ENCODE measurements at regions not wholly inside any gene's neighbourhood (a gene's known extent, or its start where the extent isn't known, plus 50 kb on each side); places are given as distances from the start of the nearest gene placed in this dataset.

DNA sequence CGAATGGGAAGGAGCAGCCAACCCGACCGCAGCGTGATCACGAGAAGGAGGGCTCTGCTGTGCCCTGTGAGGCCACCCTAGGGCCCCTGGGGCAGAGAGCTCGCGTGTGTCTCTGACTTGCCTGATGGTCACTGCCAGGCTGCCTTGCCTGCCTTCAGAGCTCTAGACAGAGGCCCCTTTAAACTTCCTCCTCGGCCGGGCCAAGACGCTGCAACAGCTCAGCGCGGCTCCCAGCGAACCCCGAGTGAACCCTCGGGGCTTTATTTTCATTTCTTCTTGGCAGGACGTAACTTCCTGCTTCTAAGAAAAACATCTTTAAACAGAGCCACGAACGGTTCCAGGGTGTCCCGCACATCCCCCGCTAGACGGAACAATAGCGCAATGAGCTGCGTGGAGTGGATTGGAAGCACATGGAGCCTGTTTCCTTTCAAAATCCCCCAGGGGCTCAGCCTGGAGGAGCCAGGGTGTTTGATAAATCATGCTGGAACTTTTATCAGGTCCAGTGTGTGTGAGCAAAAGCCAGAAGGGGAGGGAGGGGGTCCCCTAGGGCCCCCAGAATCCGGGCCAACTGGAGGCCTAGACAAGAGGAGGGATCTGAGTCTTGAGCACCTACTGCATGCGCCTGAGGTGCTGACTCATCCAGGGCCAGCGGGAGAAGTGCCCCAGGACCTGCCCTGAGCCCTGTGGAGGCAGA lies 134.1 kb upstream of the GDF10 start:
- TF ChIP-seq, protein P1, sequence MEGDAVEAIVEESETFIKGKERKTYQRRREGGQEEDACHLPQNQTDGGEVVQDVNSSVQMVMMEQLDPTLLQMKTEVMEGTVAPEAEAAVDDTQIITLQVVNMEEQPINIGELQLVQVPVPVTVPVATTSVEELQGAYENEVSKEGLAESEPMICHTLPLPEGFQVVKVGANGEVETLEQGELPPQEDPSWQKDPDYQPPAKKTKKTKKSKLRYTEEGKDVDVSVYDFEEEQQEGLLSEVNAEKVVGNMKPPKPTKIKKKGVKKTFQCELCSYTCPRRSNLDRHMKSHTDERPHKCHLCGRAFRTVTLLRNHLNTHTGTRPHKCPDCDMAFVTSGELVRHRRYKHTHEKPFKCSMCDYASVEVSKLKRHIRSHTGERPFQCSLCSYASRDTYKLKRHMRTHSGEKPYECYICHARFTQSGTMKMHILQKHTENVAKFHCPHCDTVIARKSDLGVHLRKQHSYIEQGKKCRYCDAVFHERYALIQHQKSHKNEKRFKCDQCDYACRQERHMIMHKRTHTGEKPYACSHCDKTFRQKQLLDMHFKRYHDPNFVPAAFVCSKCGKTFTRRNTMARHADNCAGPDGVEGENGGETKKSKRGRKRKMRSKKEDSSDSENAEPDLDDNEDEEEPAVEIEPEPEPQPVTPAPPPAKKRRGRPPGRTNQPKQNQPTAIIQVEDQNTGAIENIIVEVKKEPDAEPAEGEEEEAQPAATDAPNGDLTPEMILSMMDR (IDR thresholded peaks at IDR 0.05; ENCODE audit: low read depth, low read length, missing input control), result no peak
- TF ChIP-seq, protein P2, sequence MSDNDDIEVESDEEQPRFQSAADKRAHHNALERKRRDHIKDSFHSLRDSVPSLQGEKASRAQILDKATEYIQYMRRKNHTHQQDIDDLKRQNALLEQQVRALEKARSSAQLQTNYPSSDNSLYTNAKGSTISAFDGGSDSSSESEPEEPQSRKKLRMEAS (IDR thresholded peaks at IDR 0.05), result peak; percentile 12
- no peak for TF ChIP-seq TAF1 (conservative IDR thresholded peaks at IDR 0.05)
- no peak for TF ChIP-seq GABPA (IDR thresholded peaks at IDR 0.05 in 1 of 2, conservative IDR thresholded peaks at IDR 0.05 in 1 of 2)
- peak in 1 of 2 donors; percentile 5 for TF ChIP-seq RAD21 (IDR thresholded peaks at IDR 0.05)
- no peak for TF ChIP-seq ZBTB33 (IDR thresholded peaks at IDR 0.05)

All from liver (tissue), 3 donors.